ENCODE measurements at regions not wholly inside any gene's neighbourhood (a gene's known extent, or its start where the extent isn't known, plus 50 kb on each side); places are given as distances from the start of the nearest gene placed in this dataset.

- Mint-ChIP-seq H3K4me1 (no peaks in the 10 kb centered on the region), H3K27me3 (no peaks in the 10 kb centered on the region), H3K9me3 (ENCODE audit: insufficient read depth) (peaks cover 11% of the 10 kb centered on the region), H3K27ac (no peak overlapping the region), H3K4me3 (no peak overlapping the region)
- CTCF ChIA-PET: no interaction called here
- Histone ChIP-seq H3K79me2 (ENCODE audit: control insufficient read depth, insufficient read depth, low read length) (no peaks in the 10 kb centered on the region), H3K9ac (ENCODE audit: low read length) (no peak overlapping the region), H3K4me2 (replicated peaks; ENCODE audit: low read depth, low read length, poor library complexity, severe bottlenecking) (no peak overlapping the region), H3K4me1 (ENCODE audit: control insufficient read depth in 2 of 2, insufficient read depth in 2 of 2, low read length in 2 of 2) (no peaks in the 10 kb centered on the region), H3K27me3 (replicated peaks in 1 of 4; ENCODE audit: control extremely low read depth in 1 of 4, control insufficient read depth in 3 of 4, insufficient read depth in 4 of 4, low read length in 3 of 4) (no peaks in the 10 kb centered on the region), H4K20me1 (ENCODE audit: control insufficient read depth, insufficient read depth, low read length, poor library complexity, severe bottlenecking) (no peaks in the 10 kb centered on the region), H3K27ac (ENCODE audit: low read length in 2 of 2) (no peak overlapping the region), H3K36me3 (replicated peaks in 1 of 2; ENCODE audit: control extremely low read depth in 1 of 2, control insufficient read depth in 1 of 2, extremely low read depth in 1 of 2, insufficient read depth in 2 of 2, low read length in 1 of 2) (no peaks in the 10 kb centered on the region), H3K9me3 (ENCODE audit: control extremely low read depth in 1 of 3, control insufficient read depth in 2 of 3, insufficient read depth in 1 of 3, low read length in 2 of 3) (peaks cover 0 to 7% (median 0%) of the 10 kb centered on the region in 3 donors), H3K4me3 (ENCODE audit: control extremely low read depth in 1 of 5, extremely low read depth in 1 of 5, insufficient read depth in 1 of 5, low read depth in 2 of 5, low read length in 4 of 5) (no peak overlapping the region), H2AFZ (ENCODE audit: insufficient read depth, low read depth, low read length, poor library complexity, severe bottlenecking) (no peak overlapping the region)
- intact Hi-C loops (cut with micrococcal nuclease): no loop called here
- WGBS (ENCODE audit: insufficient coverage): no CpG with 5 or more reads among the region's 1 CpG
- TF ChIP-seq EZH2 (IDR thresholded peaks at IDR 0.05; ENCODE audit: borderline replicate concordance, insufficient read depth, low read depth, low read length, poor library complexity, severe bottlenecking) (no peak), CTCF (IDR thresholded peaks at IDR 0.05) (no peak)
- POLR2A ChIA-PET: no interaction called here
- no peak for ATAC-seq (ENCODE audit: low read depth)
- DNase-seq: no peak
These were observed 832.0 kb upstream of the ARRDC3 start for GRCh38 chr5:92215116-92215515.

DNA sequence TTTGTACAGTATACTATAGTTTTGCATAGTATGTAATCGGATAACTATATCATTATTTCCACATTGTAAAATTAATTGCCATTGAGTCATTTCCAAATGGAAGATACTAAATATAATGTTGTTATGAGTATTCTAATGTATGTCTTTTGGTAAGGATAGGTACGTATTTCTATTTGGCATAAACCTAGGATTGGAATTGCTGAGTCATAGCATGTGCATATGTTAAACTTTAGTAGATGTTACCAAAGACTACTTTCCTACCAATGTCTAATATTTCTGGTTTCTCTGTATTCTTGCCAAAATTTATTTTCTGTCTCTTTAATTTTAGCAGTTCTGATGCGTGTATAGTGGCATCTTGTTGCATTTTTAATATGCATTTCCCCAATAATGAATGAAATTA is 825.1 kb upstream of the ARRDC3 start:
- H3K9me3 Mint-ChIP-seq (ENCODE audit: insufficient read depth): peaks cover 6% of the 10 kb centered on the region

More for the DNA sequence above, 825.1 kb upstream of the ARRDC3 start:
- no peaks in the 10 kb centered on the region for H3K4me1 ChIP-seq (ENCODE audit: control insufficient read depth in 2 of 2, insufficient read depth in 2 of 2, low read length in 2 of 2)
- Mint-ChIP-seq H3K27ac (no peak overlapping the region), H3K4me3 (no peak overlapping the region), H3K27me3 (no peaks in the 10 kb centered on the region), H3K4me1 (no peaks in the 10 kb centered on the region)
- TF ChIP-seq CTCF (IDR thresholded peaks at IDR 0.05) (no peak), EZH2 (IDR thresholded peaks at IDR 0.05; ENCODE audit: borderline replicate concordance, insufficient read depth, low read depth, low read length, poor library complexity, severe bottlenecking) (no peak)
- H3K79me2 ChIP-seq (ENCODE audit: control insufficient read depth, insufficient read depth, low read length): no peaks in the 10 kb centered on the region
- WGBS (ENCODE audit: insufficient coverage): no CpG with 5 or more reads among the region's 3 CpGs
- ChIA-PET CTCF (no interaction called here), POLR2A (no interaction called here)
- H3K4me3 ChIP-seq (ENCODE audit: control extremely low read depth in 1 of 5, extremely low read depth in 1 of 5, insufficient read depth in 1 of 5, low read depth in 2 of 5, low read length in 4 of 5): no peak overlapping the region
- H3K4me2 ChIP-seq (replicated peaks; ENCODE audit: low read depth, low read length, poor library complexity, severe bottlenecking): no peak overlapping the region
- H4K20me1 ChIP-seq (ENCODE audit: control insufficient read depth, insufficient read depth, low read length, poor library complexity, severe bottlenecking): no peaks in the 10 kb centered on the region
- intact Hi-C loops (cut with micrococcal nuclease): no loop called here
- H3K9ac ChIP-seq (ENCODE audit: low read length): no peak overlapping the region
- no peaks in the 10 kb centered on the region for H3K27me3 ChIP-seq (replicated peaks in 1 of 4; ENCODE audit: control extremely low read depth in 1 of 4, control insufficient read depth in 3 of 4, insufficient read depth in 4 of 4, low read length in 3 of 4)
- DNase-seq: no peak
- no peaks in the 10 kb centered on the region for H3K9me3 ChIP-seq (ENCODE audit: control extremely low read depth in 1 of 3, control insufficient read depth in 2 of 3, insufficient read depth in 1 of 3, low read length in 2 of 3)
- no peak overlapping the region for H3K27ac ChIP-seq (ENCODE audit: low read length in 2 of 2)
- H2AFZ ChIP-seq (ENCODE audit: insufficient read depth, low read depth, low read length, poor library complexity, severe bottlenecking): no peak overlapping the region
- no peaks in the 10 kb centered on the region for H3K36me3 ChIP-seq (replicated peaks in 1 of 2; ENCODE audit: control extremely low read depth in 1 of 2, control insufficient read depth in 1 of 2, extremely low read depth in 1 of 2, insufficient read depth in 2 of 2, low read length in 1 of 2)
- no peak for ATAC-seq (ENCODE audit: low read depth)

Data from B cell (primary cell).